C4-2B (cell line): ENCODE measurements at regions not wholly inside any gene's neighbourhood (a gene's known extent, or its start where the extent isn't known, plus 50 kb on each side); places are given as distances from the start of the nearest gene placed in this dataset.
"Not testable (repeated sequence)": the region's sequence is repeated elsewhere in the genome, so short reads cannot be mapped to it uniquely, and the experiment has no call there.

Experiments
- H3K27ac ChIP-seq: fragments of 450-650 bp; 2 replicates; pipeline ENCODE4 v1.5.1; 2017
- ZFX ChIP-seq: fragments of 450-650 bp; IDR thresholded peaks from 2 replicates; pipeline ENCODE4 v1.6.1; 2017
- TF ChIP-seq, protein P1 (sequence below): fragments of 450-650 bp; conservative IDR thresholded peaks from 2 replicates; pipeline ENCODE4 v1.5.1; 2017; ENCODE audit warnings: mild to moderate bottlenecking

DNA sequence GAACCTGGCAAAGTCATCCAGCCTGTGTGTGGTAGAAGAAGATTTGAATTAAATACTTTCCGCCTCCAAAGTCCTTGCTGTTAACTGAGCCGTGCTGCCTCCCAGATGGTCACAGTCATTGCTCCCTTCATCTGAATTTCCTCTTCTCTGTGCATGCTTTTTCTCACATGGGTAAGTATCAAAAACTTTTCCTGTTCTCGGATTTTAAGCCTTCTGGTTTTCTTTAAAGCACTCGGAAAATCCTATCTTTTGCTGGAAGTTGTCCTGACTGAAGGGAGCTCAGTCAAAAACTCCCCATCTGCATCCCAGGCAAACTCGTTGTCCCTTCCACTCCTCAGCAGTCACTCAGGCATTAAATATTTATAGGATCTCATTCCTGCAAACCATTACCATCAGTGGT, 290.0 kb upstream of the PIK3R1 start:
- TF ChIP-seq, protein P1, sequence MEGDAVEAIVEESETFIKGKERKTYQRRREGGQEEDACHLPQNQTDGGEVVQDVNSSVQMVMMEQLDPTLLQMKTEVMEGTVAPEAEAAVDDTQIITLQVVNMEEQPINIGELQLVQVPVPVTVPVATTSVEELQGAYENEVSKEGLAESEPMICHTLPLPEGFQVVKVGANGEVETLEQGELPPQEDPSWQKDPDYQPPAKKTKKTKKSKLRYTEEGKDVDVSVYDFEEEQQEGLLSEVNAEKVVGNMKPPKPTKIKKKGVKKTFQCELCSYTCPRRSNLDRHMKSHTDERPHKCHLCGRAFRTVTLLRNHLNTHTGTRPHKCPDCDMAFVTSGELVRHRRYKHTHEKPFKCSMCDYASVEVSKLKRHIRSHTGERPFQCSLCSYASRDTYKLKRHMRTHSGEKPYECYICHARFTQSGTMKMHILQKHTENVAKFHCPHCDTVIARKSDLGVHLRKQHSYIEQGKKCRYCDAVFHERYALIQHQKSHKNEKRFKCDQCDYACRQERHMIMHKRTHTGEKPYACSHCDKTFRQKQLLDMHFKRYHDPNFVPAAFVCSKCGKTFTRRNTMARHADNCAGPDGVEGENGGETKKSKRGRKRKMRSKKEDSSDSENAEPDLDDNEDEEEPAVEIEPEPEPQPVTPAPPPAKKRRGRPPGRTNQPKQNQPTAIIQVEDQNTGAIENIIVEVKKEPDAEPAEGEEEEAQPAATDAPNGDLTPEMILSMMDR: no peak
- no peak for TF ChIP-seq ZFX
- no peak overlapping the region for H3K27ac ChIP-seq

DNA sequence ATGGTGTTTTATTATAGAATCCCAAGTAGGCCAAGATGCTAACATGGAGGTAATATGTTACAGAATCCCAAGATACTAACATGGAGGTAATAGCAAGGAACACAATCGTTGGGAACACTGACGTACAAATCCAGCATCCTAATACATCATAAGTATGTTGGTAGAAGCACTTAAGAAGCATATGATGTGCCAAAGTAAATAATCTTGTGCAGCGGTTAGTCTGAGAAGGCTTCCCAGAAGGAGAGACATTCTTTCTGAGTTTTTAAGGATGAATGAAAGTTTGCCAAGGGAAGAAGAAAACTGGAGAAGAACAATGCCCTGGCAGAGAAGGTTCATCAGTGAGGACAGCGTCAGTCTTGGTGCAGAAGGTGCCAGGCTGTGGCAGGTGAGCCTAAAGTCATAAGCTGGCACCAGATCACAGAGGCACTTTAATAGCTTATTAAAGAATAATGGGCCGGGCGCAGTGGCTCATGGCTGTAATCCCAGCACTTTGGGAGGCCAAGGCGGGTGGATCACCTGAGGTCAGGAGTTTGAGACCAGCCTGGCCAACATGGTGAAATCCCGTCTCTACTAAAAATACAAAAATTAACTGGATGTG, 294.5 kb upstream of the PIK3R1 start:
- TF ChIP-seq, protein P1: no peak
- no peak for TF ChIP-seq ZFX

DNA sequence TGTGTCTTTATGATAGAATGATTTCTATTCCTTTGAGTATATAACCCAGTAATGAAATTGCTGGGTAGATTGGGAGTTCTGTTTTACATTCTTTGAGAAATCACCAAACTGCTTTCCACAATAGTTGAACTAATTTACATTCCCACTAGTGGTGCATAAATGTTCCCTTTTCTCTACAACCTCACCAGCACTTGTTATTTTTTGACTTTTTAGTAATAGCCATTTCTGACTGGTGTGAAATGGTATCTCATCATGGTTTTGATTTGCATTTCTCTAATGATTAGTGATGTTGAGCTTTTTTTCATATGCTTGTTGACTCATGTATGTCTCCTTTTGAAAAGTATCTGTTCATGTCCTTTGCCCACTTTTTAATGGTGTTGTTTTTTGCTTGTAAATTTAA, 296.0 kb upstream of the PIK3R1 start:
- not testable (repeated sequence) for H3K27ac ChIP-seq

More for the DNA sequence above, 294.5 kb upstream of the PIK3R1 start:
- no peak overlapping the region; the same call in 1 of the 2 replicates for H3K27ac ChIP-seq

DNA sequence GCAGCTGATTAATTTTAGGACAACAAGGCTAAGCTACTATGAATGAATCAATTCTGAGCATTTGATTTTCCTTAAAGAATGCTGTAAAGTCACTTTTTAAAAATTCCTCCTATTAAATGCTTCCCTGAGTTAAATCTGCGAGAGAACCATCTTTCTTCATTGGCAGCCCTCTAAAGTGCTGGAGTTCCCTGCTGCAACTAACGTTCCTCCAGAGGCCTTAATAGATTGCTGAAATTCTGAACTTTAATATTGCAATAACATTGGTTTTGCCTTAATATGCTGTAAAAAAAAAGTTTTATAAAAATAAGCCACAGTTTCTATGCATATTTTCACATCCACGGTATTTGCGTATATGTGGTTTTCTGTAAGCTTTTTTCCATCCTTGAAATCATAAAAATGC, 298.0 kb upstream of the PIK3R1 start:
- TF ChIP-seq ZFX: no peak
- TF ChIP-seq, protein P1: no peak
- no peak overlapping the region for H3K27ac ChIP-seq

DNA sequence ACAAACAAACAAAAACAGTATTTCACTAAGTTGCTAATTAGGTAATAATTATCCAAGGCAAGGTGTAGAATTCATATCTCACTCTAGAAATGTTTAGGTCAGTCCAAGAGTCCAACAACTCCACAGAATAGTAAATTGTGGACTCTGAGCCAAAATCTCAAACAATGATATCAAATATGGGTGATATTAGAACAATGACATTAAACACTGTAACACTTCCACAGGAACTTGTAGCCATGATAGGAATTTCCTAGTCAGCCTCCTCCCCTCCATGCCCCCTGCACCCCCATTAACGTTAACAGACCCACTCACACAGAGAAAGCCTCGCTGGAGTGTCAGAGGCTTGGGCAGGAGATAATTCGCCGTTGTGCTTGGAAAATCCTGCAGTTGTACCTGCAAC, 305.0 kb upstream of the PIK3R1 start:
- H3K27ac ChIP-seq: no peak overlapping the region
- no peak for TF ChIP-seq ZFX
- TF ChIP-seq, protein P1: no peak

DNA sequence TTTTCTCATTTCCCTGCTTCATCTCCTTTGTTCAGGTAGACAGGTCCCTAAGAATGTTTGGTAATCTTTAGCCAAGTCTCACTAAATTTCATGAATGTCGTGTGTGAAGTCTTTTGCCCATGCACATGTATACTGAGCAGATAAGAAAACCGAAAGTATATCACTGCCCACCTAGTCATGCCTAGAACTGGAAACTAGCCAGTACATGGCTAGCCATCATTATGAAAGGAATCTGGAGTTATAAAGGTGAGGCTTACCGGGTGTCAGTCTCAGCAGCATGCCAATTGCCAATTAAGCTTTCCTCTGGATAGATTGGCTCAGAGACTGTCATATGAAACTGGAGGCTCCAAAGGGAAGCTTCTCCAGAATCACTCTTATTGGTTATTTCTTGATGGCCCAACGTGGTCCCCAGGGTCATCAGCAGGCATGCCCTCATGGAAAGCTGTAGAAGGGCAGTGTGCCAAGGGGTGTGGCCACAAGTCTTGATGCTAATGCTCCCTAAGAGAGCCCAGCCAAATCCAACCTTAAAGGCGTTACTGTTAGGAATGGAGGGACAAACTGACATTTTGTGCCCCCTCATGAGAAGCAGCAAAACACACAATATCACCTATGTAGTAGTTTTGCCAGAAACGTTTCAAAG, 307.3 kb upstream of the PIK3R1 start:
- no peak for TF ChIP-seq ZFX
- TF ChIP-seq, protein P1: no peak
- H3K27ac ChIP-seq: no peak overlapping the region

DNA sequence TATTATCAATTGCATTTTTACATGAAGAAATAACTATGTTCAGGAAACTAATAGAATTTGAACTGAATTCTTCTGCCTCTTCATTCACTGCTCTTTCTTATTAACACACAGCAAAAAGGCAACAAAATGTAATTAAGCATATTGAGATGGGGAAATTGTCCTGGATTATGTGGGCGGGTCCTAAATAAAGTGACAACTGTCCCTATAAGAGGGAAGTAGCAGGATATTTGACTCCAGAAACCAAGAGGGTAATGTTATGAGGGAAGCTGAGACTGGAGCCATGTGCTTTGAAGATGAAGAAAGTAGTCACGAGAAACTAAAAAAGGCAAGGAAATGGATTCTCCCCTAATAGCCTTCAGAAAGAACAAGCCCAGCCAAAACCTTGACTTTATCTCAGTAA, 311.2 kb upstream of the PIK3R1 start:
- TF ChIP-seq, protein P1: no peak
- TF ChIP-seq ZFX: no peak
- H3K27ac ChIP-seq: no peak overlapping the region

DNA sequence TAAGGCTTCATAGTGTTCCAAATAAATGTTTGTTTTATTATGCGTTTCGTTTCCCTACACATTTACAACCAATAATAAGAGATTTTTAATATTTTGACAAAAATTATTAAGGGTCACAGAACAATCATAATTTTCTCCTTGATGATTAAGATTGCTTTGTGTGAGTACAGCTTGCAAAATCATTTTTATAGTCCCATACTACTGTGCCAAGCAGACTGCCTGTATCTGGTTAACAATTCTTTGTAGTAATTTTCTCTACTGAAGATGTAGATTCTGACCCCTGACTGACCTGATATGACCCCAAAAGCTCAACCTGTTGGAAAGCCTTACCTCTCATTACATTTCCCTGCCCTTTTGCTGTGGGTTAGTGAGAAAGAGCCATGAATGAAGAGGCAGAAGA, 311.9 kb upstream of the PIK3R1 start:
- TF ChIP-seq, protein P1: no peak
- TF ChIP-seq ZFX: no peak
- H3K27ac ChIP-seq: no peak overlapping the region
